Thoracic aorta (tissue), 2 donors: ENCODE measurements at regions not wholly inside any gene's neighbourhood (a gene's known extent, or its start where the extent isn't known, plus 50 kb on each side); places are given as distances from the start of the nearest gene placed in this dataset.

ENCODE experiments used
- ATAC-seq: fragments of 150-250 bp; one replicate; pipeline ENCODE4 v1.8.0; 2017; ENCODE audit warnings: low read depth; ENCODE audit not compliant: insufficient number of reproducible peaks, low FRiP score
- DNase-seq: peaks from one replicate; pipeline ENCODE4 v3.0.0-alpha.2; 2020; ENCODE audit warnings: low spot score
- H3K27ac ChIP-seq, 2 donors: fragments of 200-600 bp; sonication (generic); 1 replicate in 1 of 2; 2 replicates in 1 of 2; pipeline ENCODE4 v1.5.1; 2016; ENCODE audit warnings: mild to moderate bottlenecking in 2 of 2, moderate library complexity in 2 of 2
- H3K27me3 ChIP-seq: fragments of 200-600 bp; sonication (generic); replicated peaks from 2 replicates; pipeline ENCODE4 v1.6.0; 2016; ENCODE audit warnings: mild to moderate bottlenecking; ENCODE audit not compliant: insufficient read depth
- H3K36me3 ChIP-seq: fragments of 200-600 bp; sonication (generic); one replicate; pipeline ENCODE4 v1.5.1; 2016
- H3K4me1 ChIP-seq, 2 donors: fragments of 200-600 bp; sonication (generic); 1 replicate in 1 of 2; 2 replicates in 1 of 2; pipeline versions ENCODE4 v1.5.1 to v1.6.0; 2016; ENCODE audit warnings: low read depth in 2 of 2, mild to moderate bottlenecking in 1 of 2; ENCODE audit not compliant: control insufficient read depth in 1 of 2
- H3K4me3 ChIP-seq: fragments of 200-600 bp; sonication (generic); 2 replicates; pipeline ENCODE4 v1.5.1; 2016; ENCODE audit warnings: mild to moderate bottlenecking
- H3K9me3 ChIP-seq: fragments of 200-600 bp; sonication (generic); 2 replicates; pipeline ENCODE4 v1.5.1; 2016
- CTCF ChIP-seq: fragments of 200-600 bp; sonication (generic); IDR thresholded peaks from one replicate; pipeline ENCODE4 v1.5.1; 2019; ENCODE audit warnings: antibody characterized with exemption

GRCh38 chr6:1118287-1118647 is 193.6 kb upstream of the FOXQ1 start:
- Histone ChIP-seq H3K4me3 (no peak overlapping the region), H3K4me1 (no peaks in the 10 kb centered on the region), H3K27ac (no peak overlapping the region), H3K27me3 (no peaks in the 10 kb centered on the region), H3K36me3 (no peaks in the 10 kb centered on the region), H3K9me3 (no peaks in the 10 kb centered on the region)
- no peak for ATAC-seq
- TF ChIP-seq CTCF = no peak
- no peak for DNase-seq

- H3K4me1 ChIP-seq = no peaks in the 10 kb centered on the region
- no peaks in the 10 kb centered on the region for H3K9me3 ChIP-seq
- no peak overlapping the region for H3K27ac ChIP-seq
- H3K36me3 ChIP-seq = no peaks in the 10 kb centered on the region
- no peak for TF ChIP-seq CTCF
- ATAC-seq = no peak
- no peaks in the 10 kb centered on the region for H3K27me3 ChIP-seq
- no peak for DNase-seq
- H3K4me3 ChIP-seq = no peak overlapping the region
Observed at GRCh38 chr6:1117530-1118286, 194.2 kb upstream of the FOXQ1 start.

- Histone ChIP-seq H3K27ac (no peak overlapping the region), H3K36me3 (no peaks in the 10 kb centered on the region), H3K27me3 (no peaks in the 10 kb centered on the region), H3K4me1 (no peaks in the 10 kb centered on the region), H3K4me3 (no peak overlapping the region), H3K9me3 (no peaks in the 10 kb centered on the region)
- DNase-seq (no peak), ATAC-seq (no peak)
- TF ChIP-seq CTCF = no peak
Observed at GRCh38 chr6:1116149-1116548, 195.7 kb upstream of the FOXQ1 start.

- H3K27ac ChIP-seq = no peak overlapping the region
- H3K9me3 ChIP-seq = no peaks in the 10 kb centered on the region
- no peaks in the 10 kb centered on the region for H3K36me3 ChIP-seq
- no peaks in the 10 kb centered on the region for H3K4me1 ChIP-seq
- DNase-seq = no peak
- no peak for ATAC-seq
- H3K4me3 ChIP-seq = no peak overlapping the region
- no peaks in the 10 kb centered on the region for H3K27me3 ChIP-seq
- no peak for TF ChIP-seq CTCF
Observed at GRCh38 chr6:1113916-1114540, 197.9 kb upstream of the FOXQ1 start.

GRCh38 chr6:1111361-1111760 is 200.5 kb upstream of the FOXQ1 start:
- no peak for ATAC-seq
- Histone ChIP-seq H3K27me3 (no peaks in the 10 kb centered on the region), H3K9me3 (no peaks in the 10 kb centered on the region), H3K4me3 (no peak overlapping the region), H3K4me1 (no peaks in the 10 kb centered on the region), H3K27ac (no peak overlapping the region), H3K36me3 (no peaks in the 10 kb centered on the region)
- no peak for TF ChIP-seq CTCF
- DNase-seq = no peak
